Caco-2 (cell line): ENCODE measurements at regions not wholly inside any gene's neighbourhood (a gene's known extent, or its start where the extent isn't known, plus 50 kb on each side); places are given as distances from the start of the nearest gene placed in this dataset.

Source experiments
- BruUV-seq: library from RNA; stranded (reverse); fragments of 400-500 nt; replicated peaks from 2 replicates; lab custom pipeline; 2021; lab: Mats Ljungman, UMichigan
- CTCF ChIA-PET: fragments of 300-600 bp; sonication (Branson Sonifier 250); formaldehyde crosslinking; loops from one replicate; lab custom pipeline; 2022; ENCODE audit warnings: antibody characterized with exemption; lab: Charles Lee
- POLR2A ChIA-PET: fragments of 300-600 bp; sonication (Branson Sonifier 250); formaldehyde crosslinking; loops from one replicate; lab custom pipeline; 2022; ENCODE audit warnings: antibody characterized with exemption; lab: Charles Lee
- DNase-seq, 2 experiments: peaks; one replicate each; pipeline versions ENCODE4 v3.0.0 to v3.0.0-alpha.2; 2020 to 2022
- H3K27me3 ChIP-seq: replicated peaks from 2 replicates; pipeline ENCODE4 v1.6.0; 2011; ENCODE audit warnings: low read length; ENCODE audit not compliant: control insufficient read depth, insufficient read depth
- H3K36me3 ChIP-seq: 2 replicates; pipeline ENCODE4 v1.5.1; 2011; ENCODE audit warnings: low read length; ENCODE audit not compliant: control insufficient read depth, insufficient read depth
- H3K4me1 ChIP-seq: fragments of 250-450 bp; sonication (Bioruptor Pico); 2 replicates; pipeline ENCODE4 v1.5.1; 2020; ENCODE audit warnings: mild to moderate bottlenecking
- H3K4me3 ChIP-seq: 2 replicates; pipeline ENCODE4 v1.5.1; 2011; ENCODE audit warnings: low read depth, mild to moderate bottlenecking, control low read depth, low read length
- H3K9me3 ChIP-seq: fragments of 250-450 bp; sonication (Bioruptor Pico); 2 replicates; pipeline ENCODE4 v1.5.1; 2020; ENCODE audit warnings: mild to moderate bottlenecking, moderate library complexity
- H3K27ac Mint-ChIP-seq: one replicate; pipeline ENCODE4 v1.8.0; 2022; ENCODE audit warnings: mixed read lengths; ENCODE audit not compliant: unreplicated experiment
- H3K27me3 Mint-ChIP-seq: one replicate; pipeline ENCODE4 v1.8.0; 2022; ENCODE audit warnings: mixed read lengths; ENCODE audit not compliant: insufficient read depth, unreplicated experiment
- H3K36me3 Mint-ChIP-seq: one replicate; pipeline ENCODE4 v1.8.0; 2022; ENCODE audit warnings: mild to moderate bottlenecking, mixed read lengths; ENCODE audit not compliant: insufficient read depth, unreplicated experiment
- H3K4me1 Mint-ChIP-seq: one replicate; pipeline ENCODE4 v1.8.0; 2022; ENCODE audit warnings: low read depth, mixed read lengths; ENCODE audit not compliant: unreplicated experiment
- H3K4me3 Mint-ChIP-seq: one replicate; pipeline ENCODE4 v1.8.0; 2022; ENCODE audit warnings: mild to moderate bottlenecking, moderate library complexity, mixed read lengths; ENCODE audit not compliant: unreplicated experiment
- H3K9me3 Mint-ChIP-seq: one replicate; pipeline ENCODE4 v1.8.0; 2022; ENCODE audit warnings: mixed read lengths; ENCODE audit not compliant: unreplicated experiment
- intact Hi-C: fragments of 100-400 bp; cut with micrococcal nuclease; formaldehyde crosslinking; loops from one replicate; pipeline ENCODE4 v1.10.0; 2022; ENCODE audit not compliant: unreplicated experiment
- TF ChIP-seq, protein P1 (sequence below), 2 experiments: fragments of 200-600 bp in 1 of 2; IDR thresholded peaks; 1 replicate in 1 of 2; 2 replicates in 1 of 2; pipeline versions ENCODE4 v1.5.1 to v1.8.0; 2011 to 2022; ENCODE audit warnings: antibody characterized with exemption in 1 of 2, control low read depth in 1 of 2, inconsistent platforms in 1 of 2, low read depth in 1 of 2, low read length in 1 of 2, mild to moderate bottlenecking in 1 of 2, moderate library complexity in 1 of 2; ENCODE audit not compliant: insufficient read depth in 1 of 2, severe bottlenecking in 1 of 2, unreplicated experiment in 1 of 2

DNA sequence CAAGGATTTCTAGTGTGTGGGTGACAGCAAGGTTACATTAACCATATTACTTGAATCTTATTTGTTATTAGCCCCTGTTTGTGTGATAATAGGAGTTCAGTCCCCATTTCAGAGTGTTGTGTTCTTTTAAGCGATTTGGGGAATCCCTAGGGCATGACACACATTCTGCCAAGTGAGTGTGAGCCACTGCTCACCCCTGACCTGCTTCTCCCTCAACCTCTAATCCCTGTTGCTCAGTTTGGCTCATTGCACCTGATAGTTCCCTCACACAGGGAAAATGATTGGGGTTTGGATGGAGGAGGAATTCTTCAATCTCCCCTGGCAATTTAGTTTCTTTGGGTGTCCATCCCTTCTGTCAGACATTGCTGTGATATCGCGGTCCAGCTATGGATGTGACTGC is 149.2 kb downstream of the DMRTA1 start:
- no peaks in the 10 kb centered on the region for H3K9me3 Mint-ChIP-seq
- ChIA-PET CTCF (no interaction called here), POLR2A (no interaction called here)
- H3K4me3 Mint-ChIP-seq: no peak overlapping the region
- intact Hi-C loops: no loop called here
- peaks cover 9% of the 10 kb centered on the region for H3K27me3 Mint-ChIP-seq
- Histone ChIP-seq H3K27me3 (no peaks in the 10 kb centered on the region), H3K9me3 (no peaks in the 10 kb centered on the region), H3K4me3 (no peak overlapping the region), H3K36me3 (no peaks in the 10 kb centered on the region), H3K4me1 (no peaks in the 10 kb centered on the region)
- H3K4me1 Mint-ChIP-seq: no peaks in the 10 kb centered on the region
- no TSS peak for BruUV-seq
- no peak for DNase-seq
- TF ChIP-seq, protein P1, sequence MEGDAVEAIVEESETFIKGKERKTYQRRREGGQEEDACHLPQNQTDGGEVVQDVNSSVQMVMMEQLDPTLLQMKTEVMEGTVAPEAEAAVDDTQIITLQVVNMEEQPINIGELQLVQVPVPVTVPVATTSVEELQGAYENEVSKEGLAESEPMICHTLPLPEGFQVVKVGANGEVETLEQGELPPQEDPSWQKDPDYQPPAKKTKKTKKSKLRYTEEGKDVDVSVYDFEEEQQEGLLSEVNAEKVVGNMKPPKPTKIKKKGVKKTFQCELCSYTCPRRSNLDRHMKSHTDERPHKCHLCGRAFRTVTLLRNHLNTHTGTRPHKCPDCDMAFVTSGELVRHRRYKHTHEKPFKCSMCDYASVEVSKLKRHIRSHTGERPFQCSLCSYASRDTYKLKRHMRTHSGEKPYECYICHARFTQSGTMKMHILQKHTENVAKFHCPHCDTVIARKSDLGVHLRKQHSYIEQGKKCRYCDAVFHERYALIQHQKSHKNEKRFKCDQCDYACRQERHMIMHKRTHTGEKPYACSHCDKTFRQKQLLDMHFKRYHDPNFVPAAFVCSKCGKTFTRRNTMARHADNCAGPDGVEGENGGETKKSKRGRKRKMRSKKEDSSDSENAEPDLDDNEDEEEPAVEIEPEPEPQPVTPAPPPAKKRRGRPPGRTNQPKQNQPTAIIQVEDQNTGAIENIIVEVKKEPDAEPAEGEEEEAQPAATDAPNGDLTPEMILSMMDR (IDR thresholded peaks at IDR 0.05; ENCODE audit: insufficient read depth in 1 of 2, low read depth in 1 of 2, low read length in 1 of 2, severe bottlenecking in 1 of 2, unreplicated experiment in 1 of 2): no peak
- no peak overlapping the region for H3K27ac Mint-ChIP-seq
- H3K36me3 Mint-ChIP-seq: no peaks in the 10 kb centered on the region

DNA sequence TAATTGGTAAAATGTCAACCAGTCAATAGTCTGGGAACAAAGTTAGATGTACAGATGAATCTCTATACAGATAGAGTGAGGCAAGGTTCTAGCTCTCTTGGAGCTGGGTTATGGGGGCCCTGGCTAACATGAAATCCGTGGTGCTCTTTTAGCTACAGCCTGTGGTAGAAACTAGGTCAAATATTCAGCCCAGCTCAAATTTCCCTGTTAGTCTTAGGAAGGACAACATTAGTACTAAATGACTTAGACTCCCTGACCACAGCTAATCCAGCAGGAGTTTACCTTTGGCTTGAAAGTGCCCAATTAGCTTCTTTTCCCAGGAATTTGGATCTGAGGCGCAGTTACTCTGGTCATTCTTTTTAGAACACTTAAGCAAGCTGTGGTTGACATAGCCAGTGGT is 170.5 kb downstream of the DMRTA1 start:
- H3K4me3 Mint-ChIP-seq: no peak overlapping the region
- POLR2A ChIA-PET: no interaction called here
- intact Hi-C loops: no loop called here
- H3K4me1 ChIP-seq: no peaks in the 10 kb centered on the region
- H3K4me1 Mint-ChIP-seq: no peaks in the 10 kb centered on the region
- TF ChIP-seq, protein P1 (IDR thresholded peaks at IDR 0.05; ENCODE audit: insufficient read depth in 1 of 2, low read depth in 1 of 2, low read length in 1 of 2, severe bottlenecking in 1 of 2, unreplicated experiment in 1 of 2): no peak
- DNase-seq: no peak
- no peak overlapping the region for H3K27ac Mint-ChIP-seq
- no peak overlapping the region for H3K4me3 ChIP-seq
- no peaks in the 10 kb centered on the region for H3K9me3 ChIP-seq
- H3K36me3 Mint-ChIP-seq: no peaks in the 10 kb centered on the region
- no peaks in the 10 kb centered on the region for H3K9me3 Mint-ChIP-seq
- H3K27me3 Mint-ChIP-seq: peaks cover 4% of the 10 kb centered on the region
- BruUV-seq: no TSS peak
- CTCF ChIA-PET: no interaction called here
- no peaks in the 10 kb centered on the region for H3K27me3 ChIP-seq
- H3K36me3 ChIP-seq: no peaks in the 10 kb centered on the region

DNA sequence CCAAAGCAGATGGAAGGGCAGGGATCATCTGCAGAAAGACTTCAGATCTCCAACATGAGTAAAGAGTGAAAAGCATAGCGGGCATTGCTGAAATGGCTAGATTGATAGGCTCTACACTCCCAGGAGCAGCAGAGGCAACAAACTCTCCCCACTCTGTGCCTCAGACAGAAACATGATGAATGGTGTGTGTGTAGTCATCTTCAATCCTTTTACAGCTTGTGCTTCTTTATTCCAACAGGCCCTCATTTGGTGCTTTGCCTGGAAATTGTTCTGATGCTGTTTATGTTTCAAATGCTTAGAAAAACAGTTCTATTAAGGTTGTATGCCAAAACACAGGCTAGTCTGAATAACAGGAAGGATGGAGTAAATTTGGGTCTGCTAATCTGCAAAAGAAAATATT is 176.2 kb downstream of the DMRTA1 start:
- no peak for DNase-seq
- Mint-ChIP-seq H3K4me3 (no peak overlapping the region), H3K27ac (no peak overlapping the region), H3K27me3 (peaks cover 4% of the 10 kb centered on the region), H3K9me3 (no peaks in the 10 kb centered on the region), H3K4me1 (no peaks in the 10 kb centered on the region), H3K36me3 (no peaks in the 10 kb centered on the region)
- TF ChIP-seq, protein P1 (IDR thresholded peaks at IDR 0.05; ENCODE audit: insufficient read depth in 1 of 2, low read depth in 1 of 2, low read length in 1 of 2, severe bottlenecking in 1 of 2, unreplicated experiment in 1 of 2): no peak
- Histone ChIP-seq H3K36me3 (no peaks in the 10 kb centered on the region), H3K27me3 (no peaks in the 10 kb centered on the region), H3K4me3 (no peak overlapping the region), H3K9me3 (no peaks in the 10 kb centered on the region), H3K4me1 (no peaks in the 10 kb centered on the region)
- ChIA-PET POLR2A (no interaction called here), CTCF (no interaction called here)
- BruUV-seq: no TSS peak
- intact Hi-C loops: no loop called here
